Tibial artery (tissue), 4 donors: ENCODE measurements at regions not wholly inside any gene's neighbourhood (a gene's known extent, or its start where the extent isn't known, plus 50 kb on each side); places are given as distances from the start of the nearest gene placed in this dataset.

ENCODE experiments used
- DNase-seq, 2 donors: peaks; one replicate each; pipeline ENCODE4 v3.0.0-alpha.2; 2019
- H3K27ac ChIP-seq, 2 donors: fragments of 200-600 bp; sonication (generic) in 1 of 2; 1 replicate in 1 of 2; 2 replicates in 1 of 2; pipeline ENCODE4 v1.5.1; 2018 to 2019; ENCODE audit warnings: mild to moderate bottlenecking in 1 of 2
- H3K27me3 ChIP-seq, 2 donors: fragments of 200-600 bp; sonication (generic) in 1 of 2; one replicate each; pipeline versions ENCODE4 v1.5.1 to v1.6.0; 2016 to 2019
- H3K36me3 ChIP-seq, 3 donors: fragments of 200-600 bp; sonication (generic) in 2 of 3; one replicate each; pipeline ENCODE4 v1.5.1; 2016 to 2019; ENCODE audit warnings: mild to moderate bottlenecking in 2 of 3
- H3K4me1 ChIP-seq, 4 donors: fragments of 200-600 bp; sonication (generic) in 2 of 4; 1 replicate in 3 of 4; 2 replicates in 1 of 4; pipeline ENCODE4 v1.5.1; 2016 to 2019
- H3K4me3 ChIP-seq, 2 donors: fragments of 200-600 bp; sonication (generic) in 1 of 2; 1 replicate in 1 of 2; 2 replicates in 1 of 2; pipeline ENCODE4 v1.5.1; 2018 to 2019; ENCODE audit warnings: mild to moderate bottlenecking in 2 of 2
- H3K9me3 ChIP-seq, 3 donors: fragments of 200-600 bp; sonication (generic) in 1 of 3; one replicate each; pipeline ENCODE4 v1.5.1; 2016 to 2019
- CTCF ChIP-seq, 2 experiments: fragments of 200-600 bp in 1 of 2; fragments of 450-650 bp in 1 of 2; IDR thresholded peaks; one replicate each; pipeline ENCODE4 v1.5.1; 2017 to 2019; ENCODE audit warnings: antibody characterized with exemption in 2 of 2, mild to moderate bottlenecking in 1 of 2, moderate library complexity in 1 of 2
- intact Hi-C: fragments of 100-400 bp; cut with DNase I; formaldehyde crosslinking; loops from one replicate; pipeline ENCODE4 v1.15.0; 2023; ENCODE audit warnings: low total_unique reads

DNA sequence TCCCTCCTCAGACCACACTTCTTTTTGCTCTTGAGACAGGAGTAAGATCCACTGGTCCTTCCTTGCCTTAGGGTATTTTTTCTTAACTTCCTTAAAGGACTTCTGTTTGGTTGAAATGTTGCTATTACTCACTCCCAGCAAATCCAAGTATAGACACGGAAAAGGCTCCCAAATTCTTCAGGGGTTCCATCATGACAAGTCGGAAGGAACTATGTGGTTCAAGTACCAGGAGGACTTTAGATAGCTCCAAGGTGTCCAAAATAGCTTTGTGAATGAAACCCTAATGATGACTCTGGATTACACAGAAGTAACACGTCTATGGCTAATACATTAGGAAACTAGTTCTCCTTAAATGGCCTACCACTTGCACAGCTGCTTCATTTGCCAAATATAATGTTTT is 238.7 kb downstream of the KCTD12 start:
- DNase-seq, result no peak
- no peaks in the 10 kb centered on the region for H3K36me3 ChIP-seq

DNA sequence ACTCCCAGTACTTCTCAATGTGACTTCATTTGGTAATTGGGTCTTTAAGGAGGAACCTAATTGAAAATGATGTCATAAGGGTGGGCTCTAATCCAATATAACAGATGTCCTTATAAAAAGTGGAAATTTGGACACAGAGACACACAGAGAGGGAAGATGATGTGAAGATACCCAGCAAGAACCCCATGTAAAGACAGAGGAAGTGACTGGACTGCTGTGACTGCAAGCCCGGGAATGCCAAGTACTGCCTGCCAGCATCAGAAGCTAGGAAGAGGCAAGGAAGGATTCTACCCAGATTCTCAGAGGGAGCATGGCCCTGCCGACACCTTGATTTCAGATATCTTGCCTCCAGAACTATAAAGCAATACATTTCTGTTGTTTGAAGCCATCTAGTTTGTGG is 239.3 kb downstream of the KCTD12 start:
- H3K4me1 ChIP-seq, result no peaks in the 10 kb centered on the region
- H3K27ac ChIP-seq, result no peak overlapping the region
- no peak for TF ChIP-seq CTCF (IDR thresholded peaks at IDR 0.05)
- no peaks in the 10 kb centered on the region for H3K27me3 ChIP-seq
- no peaks in the 10 kb centered on the region for H3K9me3 ChIP-seq
- no peak overlapping the region for H3K4me3 ChIP-seq
- intact Hi-C loops, result no loop called here
- DNase-seq, result no peak
- no peaks in the 10 kb centered on the region for H3K36me3 ChIP-seq

More for the DNA sequence above, 238.7 kb downstream of the KCTD12 start:
- intact Hi-C loops, result no loop called here
- TF ChIP-seq CTCF (IDR thresholded peaks at IDR 0.05), result no peak
- Histone ChIP-seq H3K4me1 (no peaks in the 10 kb centered on the region), H3K27me3 (no peaks in the 10 kb centered on the region), H3K4me3 (no peak overlapping the region), H3K27ac (no peak overlapping the region), H3K9me3 (no peaks in the 10 kb centered on the region)

GRCh38 chr13:76645632-76646031 is 240.6 kb downstream of the KCTD12 start:
- Histone ChIP-seq H3K9me3 (no peaks in the 10 kb centered on the region), H3K4me1 (no peaks in the 10 kb centered on the region), H3K4me3 (no peak overlapping the region), H3K27ac (no peak overlapping the region), H3K27me3 (no peaks in the 10 kb centered on the region), H3K36me3 (no peaks in the 10 kb centered on the region)
- intact Hi-C loops, result no loop called here
- DNase-seq, result no peak
- no peak for TF ChIP-seq CTCF (IDR thresholded peaks at IDR 0.05)

DNA sequence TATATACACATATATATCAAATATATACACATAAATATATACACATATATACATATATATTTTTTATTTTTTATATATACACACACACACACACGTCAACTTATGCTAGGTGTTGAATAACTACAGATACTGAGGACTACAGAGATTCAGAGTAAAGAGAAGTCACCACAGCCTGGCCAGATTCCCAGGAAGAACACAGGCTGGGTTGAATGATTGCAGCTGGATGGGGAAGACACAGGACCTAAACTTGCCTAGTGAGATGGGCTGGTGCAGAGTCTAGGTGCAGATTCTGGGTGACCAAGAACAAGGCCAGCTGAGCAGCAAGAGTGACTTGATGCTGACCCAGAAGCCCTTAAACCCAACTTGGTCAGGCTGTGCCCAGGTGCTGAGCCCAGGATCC is 241.3 kb downstream of the KCTD12 start:
- Histone ChIP-seq H3K27ac (no peak overlapping the region), H3K4me3 (no peak overlapping the region), H3K9me3 (no peaks in the 10 kb centered on the region), H3K4me1 (no peaks in the 10 kb centered on the region), H3K27me3 (no peaks in the 10 kb centered on the region), H3K36me3 (no peaks in the 10 kb centered on the region)
- no peak for TF ChIP-seq CTCF (IDR thresholded peaks at IDR 0.05)
- DNase-seq, result no peak
- intact Hi-C loops, result no loop called here

- TF ChIP-seq CTCF (IDR thresholded peaks at IDR 0.05), result no peak
- Histone ChIP-seq H3K36me3 (no peaks in the 10 kb centered on the region), H3K27me3 (no peaks in the 10 kb centered on the region), H3K4me3 (no peak overlapping the region), H3K27ac (no peak overlapping the region), H3K4me1 (peaks cover 0 to 4% (median under 1%) of the 10 kb centered on the region in 4 donors), H3K9me3 (no peaks in the 10 kb centered on the region)
- no peak for DNase-seq
- intact Hi-C loops, result no loop called here
Measured at GRCh38 chr13:76643596-76643995, 242.6 kb downstream of the KCTD12 start.

DNA sequence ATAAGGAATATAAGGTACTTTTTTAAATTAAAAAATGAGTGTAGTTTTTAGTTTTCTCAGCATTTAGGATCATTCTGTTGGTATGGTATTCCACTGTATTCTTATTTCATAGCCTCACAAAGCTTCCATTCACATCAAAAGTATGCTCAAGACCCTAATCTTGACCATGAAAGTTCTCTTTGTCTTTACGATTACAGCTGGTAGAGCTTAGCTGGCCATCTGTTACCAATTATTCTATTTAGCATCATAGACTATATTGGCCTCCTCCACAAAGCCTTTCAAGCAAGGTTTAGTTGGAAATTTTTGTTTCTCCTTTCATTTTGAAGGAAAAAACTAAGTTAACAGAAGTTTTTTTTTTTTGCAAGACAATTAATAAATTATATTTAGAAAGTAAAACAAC is 245.1 kb downstream of the KCTD12 start:
- Histone ChIP-seq H3K36me3 (no peaks in the 10 kb centered on the region), H3K4me1 (peaks cover 0 to 19% (median 12%) of the 10 kb centered on the region in 4 donors), H3K9me3 (no peaks in the 10 kb centered on the region), H3K4me3 (no peak overlapping the region), H3K27me3 (no peaks in the 10 kb centered on the region), H3K27ac (no peak overlapping the region)
- DNase-seq, result no peak
- TF ChIP-seq CTCF (IDR thresholded peaks at IDR 0.05), result no peak
- intact Hi-C loops, result no loop called here
